H9 (cell line): ENCODE measurements at regions not wholly inside any gene's neighbourhood (a gene's known extent, or its start where the extent isn't known, plus 50 kb on each side); places are given as distances from the start of the nearest gene placed in this dataset.
"Not testable (repeated sequence)": the region's sequence is repeated elsewhere in the genome, so short reads cannot be mapped to it uniquely, and the experiment has no call there.

Experiments used
- DNase-seq: peaks from one replicate; pipeline ENCODE4 v3.0.0-alpha.2; 2017
- H2AFZ ChIP-seq: one replicate; pipeline ENCODE4 v1.6.1; 2013; ENCODE audit warnings: mild to moderate bottlenecking, low read length, control low read depth, moderate library complexity
- H2AK5ac ChIP-seq: 2 replicates; pipeline ENCODE4 v1.6.1; 2013; ENCODE audit warnings: low read length, control low read depth, mixed read lengths; ENCODE audit not compliant: insufficient read length
- H2BK120ac ChIP-seq: one replicate; pipeline ENCODE4 v1.6.1; 2013; ENCODE audit warnings: low read depth, mild to moderate bottlenecking, low read length, control low read depth, inconsistent platforms; ENCODE audit not compliant: poor library complexity, severe bottlenecking
- H2BK12ac ChIP-seq: 2 replicates; pipeline ENCODE4 v1.6.1; 2013; ENCODE audit warnings: low read length, control low read depth, mixed read lengths, low read depth; ENCODE audit not compliant: insufficient read length
- H2BK15ac ChIP-seq: 2 replicates; pipeline ENCODE4 v1.6.1; 2013; ENCODE audit warnings: low read depth, low read length, control low read depth
- H2BK20ac ChIP-seq: one replicate; pipeline ENCODE4 v1.6.1; 2013; ENCODE audit warnings: low read depth, mild to moderate bottlenecking, low read length, control low read depth, inconsistent platforms; ENCODE audit not compliant: poor library complexity, severe bottlenecking
- H2BK5ac ChIP-seq: 2 replicates; pipeline ENCODE4 v1.6.1; 2013; ENCODE audit warnings: low read length, control low read depth, mixed read lengths; ENCODE audit not compliant: insufficient read length
- H3K14ac ChIP-seq: 2 replicates; pipeline ENCODE4 v1.6.1; 2013; ENCODE audit warnings: low read length, control low read depth; ENCODE audit not compliant: insufficient read depth
- H3K18ac ChIP-seq: 2 replicates; pipeline ENCODE4 v1.6.1; 2013; ENCODE audit warnings: low read depth, mild to moderate bottlenecking, mixed read lengths, low read length, control low read depth; ENCODE audit not compliant: insufficient read length
- H3K23ac ChIP-seq: 2 replicates; pipeline ENCODE4 v1.6.1; 2013; ENCODE audit warnings: low read length, control low read depth, mixed read lengths, low read depth; ENCODE audit not compliant: insufficient read length
- H3K23me2 ChIP-seq: 2 replicates; pipeline ENCODE4 v1.6.1; 2013; ENCODE audit warnings: low read depth, mild to moderate bottlenecking, mixed read lengths, low read length, control low read depth; ENCODE audit not compliant: insufficient read length, poor library complexity, severe bottlenecking
- H3K27ac ChIP-seq: 2 replicates; pipeline ENCODE4 v1.5.1; 2013; ENCODE audit warnings: low read length, control low read depth, mixed read lengths, low read depth; ENCODE audit not compliant: insufficient read length
- H3K27me3 ChIP-seq: 2 replicates; pipeline ENCODE4 v1.6.1; 2013; ENCODE audit warnings: low read length, control low read depth, inconsistent platforms; ENCODE audit not compliant: insufficient read depth
- H3K4ac ChIP-seq: 2 replicates; pipeline ENCODE4 v1.6.1; 2013; ENCODE audit warnings: low read depth, mild to moderate bottlenecking, control low read depth, inconsistent platforms, low read length, moderate library complexity
- H3K4me1 ChIP-seq: 2 replicates; pipeline ENCODE4 v1.6.1; 2013; ENCODE audit warnings: low read length, control low read depth, inconsistent platforms; ENCODE audit not compliant: insufficient read depth
- H3K4me2 ChIP-seq: 2 replicates; pipeline ENCODE4 v1.6.1; 2013; ENCODE audit warnings: low read length, control low read depth, mixed read lengths; ENCODE audit not compliant: insufficient read length, insufficient read depth
- H3K56ac ChIP-seq: 2 replicates; pipeline ENCODE4 v1.6.1; 2013; ENCODE audit warnings: low read depth, mild to moderate bottlenecking, mixed read lengths, low read length, control low read depth; ENCODE audit not compliant: insufficient read length
- H3K79me1 ChIP-seq: 2 replicates; pipeline ENCODE4 v1.6.1; 2013; ENCODE audit warnings: low read depth, mild to moderate bottlenecking, moderate library complexity, low read length, control low read depth, inconsistent platforms; ENCODE audit not compliant: insufficient read depth, poor library complexity, severe bottlenecking
- H3K79me2 ChIP-seq: 2 replicates; pipeline ENCODE4 v1.6.1; 2013; ENCODE audit warnings: low read length, control low read depth, inconsistent platforms; ENCODE audit not compliant: insufficient read depth
- H3K9ac ChIP-seq: 2 replicates; pipeline ENCODE4 v1.6.1; 2013; ENCODE audit warnings: low read length, control low read depth, mixed read lengths; ENCODE audit not compliant: insufficient read length; ENCODE audit errors: extremely low read depth
- H3K9me3 ChIP-seq: one replicate; pipeline ENCODE4 v1.6.1; 2013; ENCODE audit warnings: low read depth, low read length, inconsistent platforms; ENCODE audit not compliant: control insufficient read depth
- H3T11ph ChIP-seq: one replicate; pipeline ENCODE4 v1.6.1; 2013; ENCODE audit warnings: mild to moderate bottlenecking, low read length, control low read depth, inconsistent platforms
- H4K20me1 ChIP-seq: one replicate; pipeline ENCODE4 v1.6.1; 2013; ENCODE audit not compliant: control insufficient read depth, insufficient read length, insufficient read depth
- H4K5ac ChIP-seq: 2 replicates; pipeline ENCODE4 v1.6.1; 2013; ENCODE audit warnings: low read depth, mild to moderate bottlenecking, mixed read lengths, low read length, control low read depth; ENCODE audit not compliant: insufficient read length
- H4K8ac ChIP-seq: replicated peaks from 2 replicates; pipeline ENCODE4 v1.6.1; 2013; ENCODE audit warnings: low read length, control low read depth, mixed read lengths, low read depth; ENCODE audit not compliant: insufficient read length
- H4K91ac ChIP-seq: 2 replicates; pipeline ENCODE4 v1.6.1; 2013; ENCODE audit warnings: low read depth, mild to moderate bottlenecking, moderate library complexity, mixed read lengths, low read length, control low read depth; ENCODE audit not compliant: insufficient read length
- H3K27ac Mint-ChIP-seq, 3 experiments: 2 replicates in 2 of 3; 3 replicates in 1 of 3; pipeline ENCODE4 v1.8.0; 2020 to 2021; ENCODE audit warnings: mixed read lengths in 3 of 3, mild to moderate bottlenecking in 1 of 3, moderate library complexity in 1 of 3
- H3K27me3 Mint-ChIP-seq: 2 replicates; pipeline ENCODE4 v1.8.0; 2021; ENCODE audit warnings: low read depth, mild to moderate bottlenecking, moderate library complexity, mixed read lengths
- H3K36me3 Mint-ChIP-seq, 3 experiments: 2 replicates in 2 of 3; 3 replicates in 1 of 3; pipeline ENCODE4 v1.8.0; 2020 to 2021; ENCODE audit warnings: low read depth in 3 of 3, mixed read lengths in 3 of 3; ENCODE audit not compliant: insufficient read depth in 1 of 3
- H3K4me1 Mint-ChIP-seq, 2 experiments: 2 replicates each; pipeline ENCODE4 v1.8.0; 2020; ENCODE audit warnings: mixed read lengths in 2 of 2
- H3K4me3 Mint-ChIP-seq, 2 experiments: 2 replicates in 1 of 2; 3 replicates in 1 of 2; pipeline ENCODE4 v1.8.0; 2020 to 2021; ENCODE audit warnings: mild to moderate bottlenecking in 2 of 2, mixed read lengths in 2 of 2, moderate library complexity in 1 of 2
- H3K9me3 Mint-ChIP-seq, 2 experiments: 2 replicates in 1 of 2; 3 replicates in 1 of 2; pipeline ENCODE4 v1.8.0; 2020; ENCODE audit warnings: mild to moderate bottlenecking in 2 of 2, mixed read lengths in 2 of 2, moderate library complexity in 1 of 2
- WGBS: extraction: QIAGEN DNeasy Blood & Tissue Kit; methylation state at CpG from one replicate; pipeline ENCODE4 v1.1.7; 2013; ENCODE audit warnings: missing lambda C conversion rate, low lambda C conversion rate, mixed read lengths; ENCODE audit not compliant: insufficient read length; ENCODE audit errors: extremely low coverage; 5-methylcytosine and 5-hydroxymethylcytosine counted together
- TF ChIP-seq, protein P1 (sequence below): fragments of 200-600 bp; sonication (generic); conservative IDR thresholded peaks from 3 replicates; pipeline ENCODE4 v1.8.0; 2021; ENCODE audit warnings: antibody characterized with exemption, mild to moderate bottlenecking

DNA sequence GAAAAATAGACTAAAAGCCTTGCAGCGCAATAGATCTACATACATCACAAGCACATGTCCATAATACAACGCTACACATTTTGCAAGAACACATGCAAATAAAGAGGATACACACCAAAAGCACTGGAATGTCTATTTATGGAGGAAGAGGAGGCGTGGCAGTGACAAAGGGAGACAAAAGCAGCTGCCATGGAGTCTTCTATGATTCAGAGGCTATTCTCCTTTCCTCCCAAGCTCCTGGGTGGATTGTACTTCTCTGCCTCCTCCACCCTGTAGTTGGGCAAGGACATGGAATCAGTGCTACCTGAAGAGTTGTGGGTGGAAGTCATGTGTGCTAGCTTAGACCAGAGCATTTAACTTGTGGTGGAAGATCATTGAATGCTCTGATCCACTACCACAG lies 57.9 kb upstream of the ABHD2 start:
- WGBS = no CpG with 5 or more reads among the region's 3 CpGs
- no peak for DNase-seq
- H3K56ac ChIP-seq = no peak overlapping the region

DNA sequence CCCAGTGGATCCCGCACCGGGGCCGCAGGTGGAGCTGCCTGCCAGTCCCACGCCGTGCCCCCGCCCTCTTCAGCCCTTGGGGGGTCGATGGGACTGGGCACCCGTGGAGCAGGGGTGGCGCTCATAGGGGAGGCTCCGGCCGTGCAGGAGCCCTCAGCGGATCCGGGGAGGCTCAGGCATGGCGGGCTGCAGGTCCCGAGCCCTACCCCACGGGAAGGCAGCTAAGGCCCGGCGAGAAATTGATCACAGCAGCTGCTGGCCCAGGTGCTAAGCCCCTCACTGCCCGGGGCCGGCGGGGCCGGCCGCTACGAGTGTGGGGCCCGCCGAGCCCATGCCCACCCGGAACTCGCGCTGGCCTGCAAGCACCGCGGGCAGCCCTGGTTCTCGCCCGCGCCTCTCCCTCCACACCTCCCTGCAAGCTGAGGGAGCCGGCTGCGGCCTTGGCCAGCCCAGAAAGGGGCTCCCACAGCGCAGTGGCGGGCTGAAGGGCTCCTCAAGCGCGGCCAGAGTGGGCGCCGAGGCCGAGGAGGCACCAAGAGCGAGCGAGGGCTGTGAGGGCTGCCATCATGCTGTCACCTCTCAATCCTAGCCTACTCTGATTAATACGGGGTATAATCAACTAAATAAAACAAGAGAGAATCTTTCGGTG lies 56.5 kb upstream of the ABHD2 start:
- not testable (repeated sequence) for H3K79me1 ChIP-seq, H4K5ac ChIP-seq, H3K27me3 Mint-ChIP-seq, H3K4ac ChIP-seq, H3K9ac ChIP-seq, H3K4me3 Mint-ChIP-seq, H3K4me1 Mint-ChIP-seq, H3K9me3 Mint-ChIP-seq, H3K27ac ChIP-seq, H3K27me3 ChIP-seq, H2BK15ac ChIP-seq, H3K18ac ChIP-seq, H3T11ph ChIP-seq, H4K20me1 ChIP-seq, H3K56ac ChIP-seq, H3K9me3 ChIP-seq, H4K8ac ChIP-seq, H2BK20ac ChIP-seq, H3K79me2 ChIP-seq, H3K4me1 ChIP-seq, H2AFZ ChIP-seq, H3K27ac Mint-ChIP-seq, DNase-seq, H4K91ac ChIP-seq, H3K4me2 ChIP-seq, H2BK5ac ChIP-seq, H2BK12ac ChIP-seq, H2BK120ac ChIP-seq, H2AK5ac ChIP-seq, H3K23ac ChIP-seq, H3K23me2 ChIP-seq, H3K14ac ChIP-seq
- no CpG with 5 or more reads among the region's 47 CpGs for WGBS
- peaks cover 2 to 11% (median 2%) of the 10 kb centered on the region in 3 experiments; a peak in 3 of 7 replicates for H3K36me3 Mint-ChIP-seq

More for the DNA sequence above, 57.9 kb upstream of the ABHD2 start:
- TF ChIP-seq, protein P1, sequence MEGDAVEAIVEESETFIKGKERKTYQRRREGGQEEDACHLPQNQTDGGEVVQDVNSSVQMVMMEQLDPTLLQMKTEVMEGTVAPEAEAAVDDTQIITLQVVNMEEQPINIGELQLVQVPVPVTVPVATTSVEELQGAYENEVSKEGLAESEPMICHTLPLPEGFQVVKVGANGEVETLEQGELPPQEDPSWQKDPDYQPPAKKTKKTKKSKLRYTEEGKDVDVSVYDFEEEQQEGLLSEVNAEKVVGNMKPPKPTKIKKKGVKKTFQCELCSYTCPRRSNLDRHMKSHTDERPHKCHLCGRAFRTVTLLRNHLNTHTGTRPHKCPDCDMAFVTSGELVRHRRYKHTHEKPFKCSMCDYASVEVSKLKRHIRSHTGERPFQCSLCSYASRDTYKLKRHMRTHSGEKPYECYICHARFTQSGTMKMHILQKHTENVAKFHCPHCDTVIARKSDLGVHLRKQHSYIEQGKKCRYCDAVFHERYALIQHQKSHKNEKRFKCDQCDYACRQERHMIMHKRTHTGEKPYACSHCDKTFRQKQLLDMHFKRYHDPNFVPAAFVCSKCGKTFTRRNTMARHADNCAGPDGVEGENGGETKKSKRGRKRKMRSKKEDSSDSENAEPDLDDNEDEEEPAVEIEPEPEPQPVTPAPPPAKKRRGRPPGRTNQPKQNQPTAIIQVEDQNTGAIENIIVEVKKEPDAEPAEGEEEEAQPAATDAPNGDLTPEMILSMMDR = no peak
- no peak overlapping the region for H4K91ac ChIP-seq
- no peak overlapping the region for H3T11ph ChIP-seq
- H3K9ac ChIP-seq = no peak overlapping the region
- H3K23me2 ChIP-seq = no peaks in the 10 kb centered on the region
- no peak overlapping the region for H2BK12ac ChIP-seq
- no peak overlapping the region for H2BK20ac ChIP-seq
- H2BK120ac ChIP-seq = no peak overlapping the region
- H3K4me1 ChIP-seq = no peaks in the 10 kb centered on the region
- H2AFZ ChIP-seq = no peak overlapping the region
- H3K9me3 Mint-ChIP-seq = peaks cover 11 to 13% of the 10 kb centered on the region in 2 experiments; a peak in 4 of 5 replicates
- H3K79me1 ChIP-seq = no peaks in the 10 kb centered on the region
- H3K14ac ChIP-seq = no peak overlapping the region
- no peak overlapping the region for H3K4ac ChIP-seq
- no peaks in the 10 kb centered on the region for H3K27me3 ChIP-seq
- no peaks in the 10 kb centered on the region for H3K79me2 ChIP-seq
- H3K27ac Mint-ChIP-seq = no peak overlapping the region
- H2AK5ac ChIP-seq = no peak overlapping the region
- H3K36me3 Mint-ChIP-seq = peaks cover 2 to 22% (median 8%) of the 10 kb centered on the region in 3 experiments; a peak in 4 of 7 replicates
- H3K4me3 Mint-ChIP-seq = no peak overlapping the region
- no peak overlapping the region for H2BK5ac ChIP-seq
- H3K27me3 Mint-ChIP-seq = 0 out of 2 replicates have a peak, but pooled peaks cover 2% of the 10 kb centered on the region
- H4K20me1 ChIP-seq = no peaks in the 10 kb centered on the region
- H4K8ac ChIP-seq = no peak overlapping the region
- H3K4me2 ChIP-seq = no peak overlapping the region
- H3K4me1 Mint-ChIP-seq = peaks cover 3 to 4% of the 10 kb centered on the region in 2 experiments; a peak in 1 of 4 replicates
- H3K27ac ChIP-seq = no peak overlapping the region
- H3K18ac ChIP-seq = no peak overlapping the region
- H2BK15ac ChIP-seq = no peak overlapping the region
- no peak overlapping the region for H3K23ac ChIP-seq
- H4K5ac ChIP-seq = no peak overlapping the region
- H3K9me3 ChIP-seq = no peaks in the 10 kb centered on the region
